ENCODE measurements at regions not wholly inside any gene's neighbourhood (a gene's known extent, or its start where the extent isn't known, plus 50 kb on each side); places are given as distances from the start of the nearest gene placed in this dataset.

DNA sequence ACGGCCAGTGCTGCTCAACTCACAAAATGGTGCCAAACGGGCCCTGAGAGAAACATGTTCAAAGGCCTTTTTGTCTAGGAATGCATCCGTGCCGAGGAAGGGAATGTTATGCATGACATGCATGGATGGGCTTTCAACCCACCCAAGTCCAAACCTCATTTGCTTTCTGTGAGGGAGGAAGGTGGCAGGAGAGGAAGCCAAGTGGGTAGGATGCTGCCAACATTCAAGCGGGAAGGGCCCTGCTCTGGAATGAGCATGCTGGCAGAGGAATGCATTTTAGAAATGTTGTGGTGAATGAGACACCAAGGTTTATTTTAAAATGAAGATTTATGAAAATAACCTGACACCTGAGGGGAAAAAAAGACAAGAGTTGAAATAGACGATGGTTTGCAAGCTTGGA is 479.1 kb downstream of the CCDC171 start:
- TF ChIP-seq, protein P1, sequence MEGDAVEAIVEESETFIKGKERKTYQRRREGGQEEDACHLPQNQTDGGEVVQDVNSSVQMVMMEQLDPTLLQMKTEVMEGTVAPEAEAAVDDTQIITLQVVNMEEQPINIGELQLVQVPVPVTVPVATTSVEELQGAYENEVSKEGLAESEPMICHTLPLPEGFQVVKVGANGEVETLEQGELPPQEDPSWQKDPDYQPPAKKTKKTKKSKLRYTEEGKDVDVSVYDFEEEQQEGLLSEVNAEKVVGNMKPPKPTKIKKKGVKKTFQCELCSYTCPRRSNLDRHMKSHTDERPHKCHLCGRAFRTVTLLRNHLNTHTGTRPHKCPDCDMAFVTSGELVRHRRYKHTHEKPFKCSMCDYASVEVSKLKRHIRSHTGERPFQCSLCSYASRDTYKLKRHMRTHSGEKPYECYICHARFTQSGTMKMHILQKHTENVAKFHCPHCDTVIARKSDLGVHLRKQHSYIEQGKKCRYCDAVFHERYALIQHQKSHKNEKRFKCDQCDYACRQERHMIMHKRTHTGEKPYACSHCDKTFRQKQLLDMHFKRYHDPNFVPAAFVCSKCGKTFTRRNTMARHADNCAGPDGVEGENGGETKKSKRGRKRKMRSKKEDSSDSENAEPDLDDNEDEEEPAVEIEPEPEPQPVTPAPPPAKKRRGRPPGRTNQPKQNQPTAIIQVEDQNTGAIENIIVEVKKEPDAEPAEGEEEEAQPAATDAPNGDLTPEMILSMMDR (IDR thresholded peaks at IDR 0.05; ENCODE audit: borderline replicate concordance, insufficient read depth, low read depth, low read length) = no peak
- H3K4me3 ChIP-seq (ENCODE audit: low read depth, low read length) = no peak overlapping the region

DNA sequence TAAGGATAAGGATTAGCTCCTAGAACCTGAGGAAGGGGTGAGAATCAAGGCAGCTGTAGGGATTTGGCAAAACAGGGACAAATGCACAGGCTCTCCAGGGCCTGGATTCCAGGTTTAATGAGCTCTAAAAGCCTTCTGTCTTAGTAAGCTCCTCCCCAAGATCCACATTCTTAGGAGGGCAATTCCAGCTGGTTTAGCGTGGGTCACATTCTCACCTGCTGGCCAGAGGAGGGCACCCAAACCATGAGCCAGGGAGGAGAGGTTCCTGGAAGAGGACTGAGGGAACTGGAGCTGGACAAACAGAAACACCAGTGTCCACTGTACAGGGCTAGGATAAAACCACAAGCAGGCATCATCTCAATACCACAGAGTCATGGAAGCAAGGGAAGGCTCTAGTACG is 480.0 kb downstream of the CCDC171 start:
- H3K4me3 ChIP-seq (ENCODE audit: low read depth, low read length) = no peak overlapping the region
- TF ChIP-seq, protein P1 (IDR thresholded peaks at IDR 0.05; ENCODE audit: borderline replicate concordance, insufficient read depth, low read depth, low read length) = no peak

DNA sequence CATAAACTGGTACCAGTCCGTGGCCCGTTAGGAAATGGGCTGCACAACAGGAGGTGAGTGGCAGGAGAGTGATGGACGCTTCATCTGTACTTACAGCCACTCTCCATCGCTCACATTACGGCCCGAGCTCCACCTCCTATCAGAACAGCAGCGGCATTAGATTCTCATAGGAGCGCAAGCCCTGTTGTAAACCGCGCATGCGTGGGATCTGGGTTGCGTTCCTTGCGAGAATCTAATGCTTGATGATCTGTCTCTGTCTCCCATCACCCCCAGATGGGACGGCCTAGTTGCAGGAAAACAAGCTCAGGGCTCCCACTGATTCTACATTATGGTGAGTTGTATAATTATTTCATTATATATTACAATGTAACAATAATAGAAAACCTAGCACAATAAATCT is 480.4 kb downstream of the CCDC171 start:
- H3K4me3 ChIP-seq (ENCODE audit: low read depth, low read length) = no peak overlapping the region
- TF ChIP-seq, protein P1 (IDR thresholded peaks at IDR 0.05; ENCODE audit: borderline replicate concordance, insufficient read depth, low read depth, low read length) = no peak

DNA sequence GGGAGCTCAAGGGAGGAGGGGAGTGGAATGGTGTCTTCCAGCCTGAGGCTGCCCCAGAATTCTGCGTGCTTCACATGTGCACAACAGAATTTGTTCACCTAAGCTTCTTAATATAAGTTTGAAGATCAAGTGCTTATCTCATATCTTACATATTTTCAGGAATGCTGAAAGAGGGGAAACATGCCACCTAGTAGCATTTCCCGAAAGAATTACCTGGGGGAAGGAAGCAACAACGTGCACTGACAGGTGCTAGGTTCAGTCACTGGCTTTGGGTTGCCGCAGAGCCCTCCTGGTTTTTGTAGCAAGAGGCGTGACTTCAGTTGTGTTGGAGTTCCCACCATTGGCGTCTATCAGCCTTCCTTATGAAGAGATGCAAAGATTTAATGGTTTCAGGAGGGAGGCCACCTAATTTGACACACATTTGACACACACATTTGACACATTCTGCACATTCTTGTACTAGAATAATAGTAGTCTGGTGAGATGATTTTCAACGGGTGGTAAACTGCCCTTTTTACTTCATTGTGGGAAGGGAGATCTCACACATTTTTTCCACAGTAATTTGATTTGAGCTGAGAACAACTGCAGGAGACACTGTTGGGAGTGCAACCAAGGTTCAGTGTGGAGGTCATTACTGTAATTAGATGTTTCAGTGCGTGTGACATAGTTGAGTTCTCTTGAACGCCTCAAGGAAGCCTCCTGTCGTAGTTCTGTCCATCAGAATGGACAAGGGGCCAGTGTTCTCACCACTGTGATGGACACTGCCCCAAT is 481.3 kb downstream of the CCDC171 start:
- TF ChIP-seq, protein P1 (IDR thresholded peaks at IDR 0.05; ENCODE audit: borderline replicate concordance, insufficient read depth, low read depth, low read length) = no peak
- H3K4me3 ChIP-seq (ENCODE audit: low read depth, low read length) = no peak overlapping the region

DNA sequence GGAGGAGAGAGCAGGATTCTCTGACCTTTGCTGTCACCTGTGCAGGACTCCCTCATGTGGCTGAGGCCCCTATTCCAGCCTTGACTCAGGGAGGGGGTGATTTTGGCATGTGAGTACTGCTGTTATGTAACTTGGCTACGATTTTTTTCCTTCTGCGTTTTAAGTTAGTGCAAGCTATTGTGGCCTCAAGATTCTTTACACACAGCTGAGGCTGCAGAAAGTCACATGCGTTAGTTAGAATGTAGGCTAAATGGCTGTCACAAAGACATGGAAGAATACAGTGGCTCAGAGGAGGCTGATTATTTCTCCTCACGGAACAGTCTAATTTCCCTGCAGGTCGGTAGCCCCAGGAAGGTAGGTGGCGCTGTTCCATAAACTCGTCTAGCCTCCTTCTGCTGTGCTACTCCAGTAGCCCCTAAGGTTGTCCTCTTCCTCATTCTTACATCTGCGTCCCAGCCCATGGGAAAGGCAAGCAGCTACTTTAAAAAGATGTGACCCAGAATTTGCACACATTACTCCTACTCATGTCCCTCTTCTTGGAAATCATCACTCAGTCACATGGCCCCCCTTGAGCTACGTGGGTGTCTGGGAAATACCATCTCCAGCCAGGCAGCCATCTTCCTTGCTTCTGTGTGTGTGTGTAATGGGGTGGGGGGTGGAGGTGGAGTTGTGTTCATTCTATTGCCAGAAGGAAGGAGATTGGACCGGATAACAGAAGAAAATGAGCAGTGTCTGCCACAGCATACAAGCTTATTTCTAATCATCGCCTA is 486.6 kb downstream of the CCDC171 start:
- H3K4me3 ChIP-seq (ENCODE audit: low read depth, low read length) = no peak overlapping the region
- TF ChIP-seq, protein P1 (IDR thresholded peaks at IDR 0.05; ENCODE audit: borderline replicate concordance, insufficient read depth, low read depth, low read length) = peak; percentile 44; the same call in 1 of the 2 replicates

DNA sequence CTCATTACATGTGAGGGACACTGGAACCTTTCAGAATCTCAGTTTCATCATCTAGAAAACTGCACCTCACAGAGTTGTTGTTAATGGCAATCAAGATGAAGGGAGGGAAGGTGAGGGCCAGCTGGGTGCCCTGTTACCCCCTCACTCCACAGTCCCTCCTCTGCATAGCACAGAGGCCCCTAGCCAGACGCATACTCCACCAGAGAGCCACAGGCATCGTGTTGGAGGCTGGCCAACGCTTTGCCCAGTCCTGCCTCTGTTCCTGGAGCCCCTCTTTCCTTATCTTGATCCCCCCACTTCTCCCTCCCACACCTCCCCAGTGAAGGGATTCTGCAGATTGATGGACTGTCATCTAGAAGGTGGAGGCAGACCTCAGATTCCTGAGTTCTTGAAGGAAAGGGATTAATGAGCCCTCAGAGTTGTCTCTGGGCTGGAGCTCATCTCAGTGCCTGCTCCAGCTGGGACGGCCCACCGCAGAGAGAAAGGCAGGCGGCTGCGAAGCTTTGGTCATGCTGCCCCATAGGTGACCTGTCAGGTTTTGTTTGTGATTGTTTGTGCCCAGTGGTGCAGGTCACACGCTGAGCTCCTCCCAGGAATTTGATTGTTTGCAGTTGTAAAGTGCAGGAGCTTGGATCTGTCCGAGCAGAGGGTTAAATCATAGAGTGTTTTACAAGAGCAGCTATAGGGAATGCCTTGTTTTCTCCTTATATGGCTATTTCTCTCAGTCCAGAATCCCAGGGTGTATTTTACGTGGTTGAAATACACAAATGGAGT is 487.3 kb downstream of the CCDC171 start:
- TF ChIP-seq, protein P1 (IDR thresholded peaks at IDR 0.05; ENCODE audit: borderline replicate concordance, insufficient read depth, low read depth, low read length) = no peak
- H3K4me3 ChIP-seq (ENCODE audit: low read depth, low read length) = no peak overlapping the region

Measured in GM12875 (cell line).